GM18951 (cell line): ENCODE measurements at regions not wholly inside any gene's neighbourhood (a gene's known extent, or its start where the extent isn't known, plus 50 kb on each side); places are given as distances from the start of the nearest gene placed in this dataset.

Experiments used
- POLR2A ChIP-seq: IDR thresholded peaks from 4 replicates; pipeline ENCODE4 v1.6.1; 2011; ENCODE audit warnings: mild to moderate bottlenecking; ENCODE audit not compliant: insufficient read length, insufficient read depth; ENCODE audit errors: extremely low read depth
- in situ Hi-C: fragments of 300-500 bp; cut with MboI; formaldehyde crosslinking; loops from one replicate; pipeline ENCODE4 v1.12.0; 2022; ENCODE audit warnings: low sequenced_read_pairs, mixed read lengths, inconsistent platforms; ENCODE audit not compliant: unreplicated experiment

DNA sequence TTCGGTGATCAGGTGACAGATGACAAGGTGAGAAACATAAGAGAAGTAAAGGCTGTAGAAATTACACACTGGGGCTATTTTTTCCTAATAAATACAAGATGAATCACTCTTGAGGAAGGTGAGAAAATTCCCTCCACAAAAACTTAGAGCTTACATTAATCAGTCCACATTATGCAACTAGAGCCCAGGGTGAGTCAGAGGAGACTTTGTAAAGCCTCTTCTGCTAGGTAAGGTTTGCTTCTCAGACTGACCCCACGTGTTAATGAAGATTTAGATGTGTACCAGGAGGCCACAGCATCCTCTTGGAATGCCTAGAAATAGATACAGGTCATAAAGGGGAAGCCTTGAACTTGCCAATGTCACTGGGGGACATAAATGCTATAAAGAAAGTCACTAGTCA, 396.0 kb upstream of the SMIM31 start:
- in situ Hi-C loops: no loop called here
- no peak for TF ChIP-seq POLR2A

DNA sequence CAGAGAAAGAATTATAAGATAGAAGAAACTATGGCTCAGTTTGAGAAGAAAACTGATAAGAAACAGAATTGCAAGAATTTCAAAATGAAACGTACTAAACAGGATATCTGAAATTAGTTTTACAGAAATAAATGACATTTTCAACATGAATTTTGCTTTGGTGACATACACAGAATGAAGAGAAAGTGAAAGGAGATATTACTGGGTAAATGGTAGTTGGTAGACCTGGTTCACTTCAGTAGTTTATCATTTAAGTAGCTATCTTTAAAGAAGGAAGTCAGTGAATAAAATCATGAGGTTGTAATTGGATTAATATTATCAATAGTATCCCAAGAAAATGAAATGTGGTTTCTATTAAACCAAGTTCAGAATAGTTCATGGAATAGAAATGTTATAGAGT, 395.5 kb upstream of the SMIM31 start:
- in situ Hi-C loops: no loop called here
- TF ChIP-seq POLR2A: no peak

GRCh38 chr4:164359881-164360280, 394.1 kb upstream of the SMIM31 start:
- in situ Hi-C loops: no loop called here
- TF ChIP-seq POLR2A: no peak

GRCh38 chr4:164368894-164369293, 385.0 kb upstream of the SMIM31 start:
- TF ChIP-seq POLR2A: no peak
- in situ Hi-C loops: no loop called here

GRCh38 chr4:164373021-164373420, 380.9 kb upstream of the SMIM31 start:
- in situ Hi-C loops: no loop called here

DNA sequence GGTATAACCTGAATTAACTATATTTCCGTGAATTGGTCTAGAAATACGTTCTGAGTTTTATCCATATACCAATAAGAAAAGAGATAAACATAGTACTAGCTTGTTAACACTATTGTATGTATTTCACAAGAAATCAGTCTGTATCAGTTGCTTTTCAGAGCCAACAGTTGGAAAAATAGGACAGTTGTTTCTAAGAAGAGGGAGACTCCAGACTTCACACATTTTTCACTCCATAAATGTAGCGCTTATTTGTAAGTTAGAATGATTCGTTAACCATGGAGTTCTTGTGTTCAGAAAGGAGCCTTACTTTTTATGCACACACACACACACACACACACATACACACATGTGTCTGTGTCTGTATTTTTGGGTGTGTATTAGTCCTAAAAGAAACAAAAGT, 376.7 kb upstream of the SMIM31 start:
- TF ChIP-seq POLR2A: no peak
- in situ Hi-C loops: no loop called here

More at GRCh38 chr4:164373021-164373420, 380.9 kb upstream of the SMIM31 start:
- TF ChIP-seq POLR2A: no peak

GRCh38 chr4:164378361-164378760, 375.6 kb upstream of the SMIM31 start:
- in situ Hi-C loops: no loop called here
- TF ChIP-seq POLR2A: no peak

DNA sequence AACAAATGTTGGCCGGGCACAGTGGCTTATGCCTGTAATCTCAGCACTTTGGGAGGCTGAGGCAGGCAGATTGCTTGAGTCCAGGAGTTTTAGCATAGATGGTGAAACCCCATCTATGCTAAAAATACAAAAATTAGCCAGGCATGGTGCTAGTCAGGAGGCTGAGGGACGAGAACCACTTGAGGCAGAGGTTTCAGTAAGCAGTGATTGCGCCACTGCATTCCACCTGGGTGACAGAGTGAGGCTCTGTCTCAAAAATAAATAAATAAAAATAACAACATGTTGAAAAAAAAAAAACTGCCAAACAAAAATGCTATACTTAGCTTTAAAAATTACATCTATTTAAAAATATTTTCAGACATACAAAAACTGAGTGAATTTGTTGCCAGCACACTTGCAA, 374.2 kb upstream of the SMIM31 start:
- in situ Hi-C loops: no loop called here

GRCh38 chr4:164381859-164382258, 372.1 kb upstream of the SMIM31 start:
- in situ Hi-C loops: no loop called here
- TF ChIP-seq POLR2A: no peak

More for the DNA sequence above, 374.2 kb upstream of the SMIM31 start:
- no peak for TF ChIP-seq POLR2A

DNA sequence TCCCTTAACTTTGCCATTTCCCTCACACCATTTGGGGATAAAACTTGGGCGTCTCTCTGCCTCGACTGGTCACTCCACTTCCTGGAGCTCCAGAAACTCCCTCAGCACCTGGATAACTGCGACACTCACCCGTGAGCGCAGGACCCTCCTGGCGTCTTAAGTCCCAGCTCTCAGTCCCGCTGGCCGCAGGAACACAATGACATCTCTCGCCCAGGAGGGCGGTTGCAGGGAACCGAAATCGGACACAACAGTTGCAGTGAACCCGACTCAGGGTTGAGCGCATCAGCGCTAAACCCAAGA, 370.9 kb upstream of the SMIM31 start:
- in situ Hi-C loops: no loop called here
- no peak for TF ChIP-seq POLR2A

DNA sequence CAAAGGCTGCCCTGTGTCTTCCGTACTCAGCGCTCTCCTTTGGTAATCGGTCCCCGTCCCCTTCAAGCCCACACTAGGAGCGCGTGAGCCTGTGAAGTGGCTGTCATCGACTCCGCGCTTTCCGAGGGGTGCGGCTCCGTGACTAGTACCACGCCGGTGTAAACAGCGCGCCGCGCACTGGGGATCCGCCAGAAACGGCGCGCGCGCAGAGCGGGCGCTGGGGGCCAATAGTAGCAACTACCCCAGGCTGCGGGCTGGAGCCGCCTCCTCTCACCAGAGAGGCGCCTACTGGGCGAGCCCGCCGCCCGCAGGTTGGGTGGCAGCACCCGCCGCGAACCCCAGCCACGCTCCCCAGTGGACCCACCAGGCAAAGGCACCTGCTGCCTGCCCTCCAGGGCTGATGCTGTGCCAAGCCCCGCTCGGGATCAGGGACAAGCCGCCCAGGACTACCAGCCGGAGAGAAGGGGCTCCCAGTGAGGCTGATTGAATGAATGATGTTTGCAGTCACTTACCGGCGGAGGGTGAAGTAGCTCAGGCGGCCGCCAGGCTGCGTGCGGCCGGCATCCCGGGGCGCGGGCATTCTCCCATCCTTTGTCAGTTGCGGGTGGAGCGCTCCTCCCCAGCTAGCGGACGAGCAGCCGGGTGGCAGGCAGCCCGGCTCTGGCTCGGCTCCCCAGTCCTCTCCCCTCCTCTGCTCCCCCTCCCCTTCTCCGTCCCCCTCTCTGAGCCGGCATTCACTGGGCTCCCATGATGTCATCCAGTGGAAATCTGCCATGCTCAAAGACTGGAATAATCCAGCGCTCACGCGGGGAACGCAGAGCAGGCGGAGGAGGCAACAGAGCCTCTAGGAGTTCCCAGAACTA, 370.3 kb upstream of the SMIM31 start:
- no peak for TF ChIP-seq POLR2A
- in situ Hi-C loops: no loop called here

GRCh38 chr4:164384416-164384815, 369.5 kb upstream of the SMIM31 start:
- TF ChIP-seq POLR2A: no peak
- in situ Hi-C loops: no loop called here

DNA sequence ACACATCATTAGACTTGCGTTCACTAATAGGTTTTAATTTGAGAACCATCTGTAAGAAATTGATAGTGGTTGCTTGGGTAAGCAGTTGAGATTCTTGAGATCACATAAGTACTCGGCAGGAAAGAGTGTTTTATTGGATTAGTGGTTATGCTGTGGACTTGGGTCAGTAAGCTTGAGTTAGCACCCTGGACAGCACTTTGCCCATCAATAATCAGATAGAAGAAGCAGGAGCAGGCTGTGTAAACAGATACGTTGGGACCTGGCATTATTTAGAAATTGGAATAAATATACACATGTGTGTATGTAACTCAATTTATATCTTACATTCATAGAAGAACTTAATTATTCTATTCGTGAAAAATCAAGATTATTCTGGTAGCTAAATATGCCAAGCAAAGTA, 357.5 kb upstream of the SMIM31 start:
- in situ Hi-C loops: no loop called here

GRCh38 chr4:164402554-164402953, 351.4 kb upstream of the SMIM31 start:
- TF ChIP-seq POLR2A: no peak
- in situ Hi-C loops: no loop called here

More for the DNA sequence above, 357.5 kb upstream of the SMIM31 start:
- no peak for TF ChIP-seq POLR2A
